IMR-90 (cell line): ENCODE measurements at regions not wholly inside any gene's neighbourhood (a gene's known extent, or its start where the extent isn't known, plus 50 kb on each side); places are given as distances from the start of the nearest gene placed in this dataset.

Experiments used
- CTCF ChIP-seq: conservative IDR thresholded peaks from 2 replicates; pipeline ENCODE4 v1.5.1; 2012; ENCODE audit warnings: mild to moderate bottlenecking, low read depth, low read length, improper control_type of control experiment
- MAZ ChIP-seq: IDR thresholded peaks from 2 replicates; pipeline ENCODE4 v1.6.1; 2012; ENCODE audit warnings: low read depth, mild to moderate bottlenecking, low read length, improper control_type of control experiment, moderate library complexity, borderline replicate concordance
- POLR2A ChIP-seq: IDR thresholded peaks from 2 replicates; pipeline ENCODE4 v1.6.1; 2012; ENCODE audit warnings: mild to moderate bottlenecking, low read depth, low read length
- SMC3 ChIP-seq: fragments of 150-350 bp; IDR thresholded peaks from 2 replicates; pipeline ENCODE4 v1.6.1; 2016; ENCODE audit warnings: low read depth, mild to moderate bottlenecking, antibody characterized with exemption, low read length, moderate library complexity
- TF ChIP-seq, protein P1 (sequence below): fragments of 150-350 bp; IDR thresholded peaks from 2 replicates; pipeline ENCODE4 v1.6.1; 2017; ENCODE audit warnings: mild to moderate bottlenecking, antibody characterized with exemption, low read length, low read depth

GRCh38 chr13:95355494-95355893 lies 54.2 kb upstream of the ABCC4 start:
- no peak for TF ChIP-seq CTCF
- TF ChIP-seq, protein P1, sequence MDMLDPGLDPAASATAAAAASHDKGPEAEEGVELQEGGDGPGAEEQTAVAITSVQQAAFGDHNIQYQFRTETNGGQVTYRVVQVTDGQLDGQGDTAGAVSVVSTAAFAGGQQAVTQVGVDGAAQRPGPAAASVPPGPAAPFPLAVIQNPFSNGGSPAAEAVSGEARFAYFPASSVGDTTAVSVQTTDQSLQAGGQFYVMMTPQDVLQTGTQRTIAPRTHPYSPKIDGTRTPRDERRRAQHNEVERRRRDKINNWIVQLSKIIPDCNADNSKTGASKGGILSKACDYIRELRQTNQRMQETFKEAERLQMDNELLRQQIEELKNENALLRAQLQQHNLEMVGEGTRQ = no peak
- TF ChIP-seq MAZ = no peak
- no peak for TF ChIP-seq POLR2A
- TF ChIP-seq SMC3 = no peak
